Right lobe of liver (tissue), 6 donors: ENCODE measurements at regions not wholly inside any gene's neighbourhood (a gene's known extent, or its start where the extent isn't known, plus 50 kb on each side); places are given as distances from the start of the nearest gene placed in this dataset.

Experiments used
- ATAC-seq, 4 donors: fragments of 200-7000 bp; cut with Tn5 transposase; one replicate each; pipeline ENCODE4 v1.9.1; 2020; ENCODE audit warnings: mild to moderate bottlenecking in 4 of 4, moderate library complexity in 4 of 4
- DNase-seq, 3 donors: peaks; one replicate each; pipeline ENCODE4 v3.0.0-alpha.2; 2020
- H3K27ac ChIP-seq, 3 donors: fragments of 200-600 bp; one replicate each; pipeline ENCODE4 v1.8.0; 2022
- H3K27me3 ChIP-seq, 2 donors: fragments of 200-600 bp; one replicate each; pipeline ENCODE4 v1.8.0; 2022
- H3K36me3 ChIP-seq, 4 donors: fragments of 200-600 bp; sonication (generic) in 1 of 4; one replicate each; pipeline versions ENCODE4 v1.5.1 to v1.8.0; 2017 to 2022; ENCODE audit warnings: control low read depth in 1 of 4
- H3K4me1 ChIP-seq, 4 donors: fragments of 200-600 bp; sonication (generic) in 1 of 4; one replicate each; pipeline versions ENCODE4 v1.5.1 to v1.8.0; 2017 to 2022; ENCODE audit warnings: control low read depth in 1 of 4
- H3K4me3 ChIP-seq, 3 donors: fragments of 200-600 bp; one replicate each; pipeline ENCODE4 v1.8.0; 2022
- H3K9me3 ChIP-seq, 4 donors: fragments of 200-600 bp; sonication (generic) in 1 of 4; one replicate each; pipeline versions ENCODE4 v1.5.1 to v1.8.0; 2017 to 2022; ENCODE audit warnings: control low read depth in 1 of 4
- CTCF ChIP-seq, 4 donors: fragments of 200-600 bp in 3 of 4; fragments of 450-650 bp in 1 of 4; IDR thresholded peaks; one replicate each; pipeline versions ENCODE4 v1.5.1 to v1.8.0; 2016 to 2022; ENCODE audit warnings: antibody characterized with exemption in 4 of 4, mild to moderate bottlenecking in 2 of 4
- POLR2A ChIP-seq: fragments of 450-650 bp; IDR thresholded peaks from one replicate; pipeline ENCODE4 v1.6.1; 2017; ENCODE audit warnings: antibody characterized with exemption, mild to moderate bottlenecking
- WGBS: methylation state at CpG from one replicate; pipeline ENCODE4 v1.1.6; 2018; ENCODE audit warnings: low coverage, low lambda C conversion rate; ENCODE audit not compliant: insufficient coverage; ENCODE audit errors: missing lambda C conversion rate; 5-methylcytosine and 5-hydroxymethylcytosine counted together
- intact Hi-C, 2 donors: fragments of 100-400 bp; cut with DNase I; formaldehyde crosslinking; loops; one replicate each; pipeline versions ENCODE4 v1.11.2 to v1.14.1; 2022
- donor health status: DM: no; HTN: yes; CAD: no.
- donor health status: DM: no; HTN: no; CAD: no.
- donor health status: DM: no; HTN: no; CAD: no.
- donor health status: DM: no; HTN: yes; CAD: no.
- donor health status: DM: no; HTN: yes; CAD: no.

GRCh38 chr9:118962426-118962825 lies 406.8 kb downstream of the BRINP1 start:
- no peak for DNase-seq
- H3K4me1 ChIP-seq = no peaks in the 10 kb centered on the region
- intact Hi-C loops = no loop called here

GRCh38 chr9:118963674-118964073 lies 405.6 kb downstream of the BRINP1 start:
- Histone ChIP-seq H3K4me1 (no peaks in the 10 kb centered on the region), H3K27me3 (no peaks in the 10 kb centered on the region), H3K9me3 (no peaks in the 10 kb centered on the region), H3K4me3 (no peak overlapping the region), H3K27ac (no peak overlapping the region), H3K36me3 (no peaks in the 10 kb centered on the region)
- WGBS = 82% methylated on average over 2 of the region's 2 CpGs
- DNase-seq (no peak), ATAC-seq (no peak)
- intact Hi-C loops = no loop called here
- no peak for TF ChIP-seq CTCF (IDR thresholded peaks at IDR 0.05)
- no peak for TF ChIP-seq POLR2A

More at GRCh38 chr9:118962426-118962825, 406.8 kb downstream of the BRINP1 start:
- no peaks in the 10 kb centered on the region for H3K36me3 ChIP-seq
- TF ChIP-seq POLR2A (no peak), CTCF (IDR thresholded peaks at IDR 0.05) (no peak)
- ATAC-seq = no peak
- 49% methylated on average over 3 of the region's 3 CpGs for whole genome bisulfite sequencing
- H3K9me3 ChIP-seq = no peaks in the 10 kb centered on the region
- no peak overlapping the region for H3K27ac ChIP-seq
- H3K27me3 ChIP-seq = no peaks in the 10 kb centered on the region
- no peak overlapping the region for H3K4me3 ChIP-seq

- intact Hi-C loops = no loop called here
- Histone ChIP-seq H3K27ac (no peak overlapping the region), H3K4me1 (no peaks in the 10 kb centered on the region), H3K36me3 (no peaks in the 10 kb centered on the region), H3K27me3 (no peaks in the 10 kb centered on the region), H3K9me3 (no peaks in the 10 kb centered on the region), H3K4me3 (no peak overlapping the region)
- DNase-seq (no peak), ATAC-seq (no peak)
- 60% methylated on average over 3 of the region's 3 CpGs for whole genome bisulfite sequencing
- TF ChIP-seq POLR2A = no peak
- no peak for TF ChIP-seq CTCF (IDR thresholded peaks at IDR 0.05)
These were observed 401.3 kb downstream of the BRINP1 start for GRCh38 chr9:118967901-118968300.

- no peaks in the 10 kb centered on the region for H3K9me3 ChIP-seq
- H3K27me3 ChIP-seq = no peaks in the 10 kb centered on the region
- DNase-seq = no peak
- no peaks in the 10 kb centered on the region for H3K4me1 ChIP-seq
- TF ChIP-seq CTCF (IDR thresholded peaks at IDR 0.05) (no peak), POLR2A (no peak)
- no peaks in the 10 kb centered on the region for H3K36me3 ChIP-seq
- no peak for ATAC-seq
- intact Hi-C loops = no loop called here
- no peak overlapping the region for H3K27ac ChIP-seq
- WGBS = 33% methylated on average over 1 of the region's 1 CpG
- H3K4me3 ChIP-seq = no peak overlapping the region
These were observed 393.5 kb downstream of the BRINP1 start for GRCh38 chr9:118975736-118976135.

- Histone ChIP-seq H3K4me3 (no peak overlapping the region), H3K27me3 (no peaks in the 10 kb centered on the region), H3K36me3 (no peaks in the 10 kb centered on the region), H3K4me1 (no peaks in the 10 kb centered on the region), H3K27ac (no peak overlapping the region), H3K9me3 (no peaks in the 10 kb centered on the region)
- 5% methylated on average over 2 of the region's 2 CpGs for WGBS
- intact Hi-C loops = no loop called here
- TF ChIP-seq POLR2A (no peak), CTCF (IDR thresholded peaks at IDR 0.05) (no peak)
- no peak for DNase-seq
- no peak for ATAC-seq
These were observed 393.1 kb downstream of the BRINP1 start for GRCh38 chr9:118976160-118976559.
